Tibial nerve (tissue), 4 donors: ENCODE measurements at regions not wholly inside any gene's neighbourhood (a gene's known extent, or its start where the extent isn't known, plus 50 kb on each side); places are given as distances from the start of the nearest gene placed in this dataset.

Experiments used
- DNase-seq, 2 donors: peaks; one replicate each; pipeline ENCODE4 v3.0.0-alpha.2; 2019; ENCODE audit warnings: low spot score in 2 of 2
- H3K27ac ChIP-seq, 4 donors: fragments of 200-600 bp; sonication (generic) in 3 of 4; one replicate each; pipeline ENCODE4 v1.5.1; 2017 to 2019; ENCODE audit warnings: mild to moderate bottlenecking in 1 of 4
- H3K27me3 ChIP-seq, 2 donors: fragments of 200-600 bp; sonication (generic) in 1 of 2; one replicate each; pipeline versions ENCODE4 v1.5.1 to v1.6.0; 2017 to 2019
- H3K36me3 ChIP-seq, 3 donors: fragments of 200-600 bp; sonication (generic); one replicate each; pipeline ENCODE4 v1.5.1; 2018 to 2019
- H3K4me1 ChIP-seq, 4 donors: fragments of 200-600 bp; sonication (generic) in 3 of 4; one replicate each; pipeline ENCODE4 v1.5.1; 2017 to 2019
- H3K4me3 ChIP-seq, 4 donors: fragments of 200-600 bp; sonication (generic) in 3 of 4; one replicate each; pipeline ENCODE4 v1.5.1; 2017 to 2019; ENCODE audit warnings: mild to moderate bottlenecking in 1 of 4, moderate library complexity in 1 of 4
- H3K9me3 ChIP-seq, 4 donors: fragments of 200-600 bp; sonication (generic) in 3 of 4; one replicate each; pipeline ENCODE4 v1.5.1; 2017 to 2019
- CTCF ChIP-seq, 5 experiments: fragments of 200-600 bp in 3 of 5; fragments of 450-650 bp in 2 of 5; sonication (generic) in 3 of 5; IDR thresholded peaks; one replicate each; pipeline ENCODE4 v1.5.1; 2016 to 2019; ENCODE audit warnings: antibody characterized with exemption in 5 of 5, mild to moderate bottlenecking in 3 of 5, moderate library complexity in 2 of 5
- EP300 ChIP-seq, 2 donors: sonication (generic); formaldehyde crosslinking; IDR thresholded peaks; one replicate each; pipeline ENCODE4 v1.6.1; 2017; ENCODE audit warnings: antibody characterized with exemption in 2 of 2, mild to moderate bottlenecking in 1 of 2
- POLR2A ChIP-seq, 2 donors: fragments of 450-650 bp; IDR thresholded peaks; one replicate each; pipeline ENCODE4 v1.6.1; 2017; ENCODE audit warnings: antibody characterized with exemption in 2 of 2, mild to moderate bottlenecking in 2 of 2, moderate library complexity in 2 of 2
- WGBS, 2 donors: methylation state at CpG; one replicate each; pipeline ENCODE4 v1.1.5; 2018; 5-methylcytosine and 5-hydroxymethylcytosine counted together

- no peak overlapping the region for H3K27ac ChIP-seq
- H3K36me3 ChIP-seq: no peaks in the 10 kb centered on the region
- H3K4me1 ChIP-seq: no peaks in the 10 kb centered on the region
- H3K27me3 ChIP-seq: no peaks in the 10 kb centered on the region
- H3K9me3 ChIP-seq: no peaks in the 10 kb centered on the region
- no peak overlapping the region for H3K4me3 ChIP-seq
- TF ChIP-seq EP300 (IDR thresholded peaks at IDR 0.05) (no peak), POLR2A (IDR thresholded peaks at IDR 0.05) (no peak), CTCF (IDR thresholded peaks at IDR 0.05) (no peak)
- 86 to 91% methylated on average over 8 of the region's 8 CpGs for WGBS, 2 donors
- DNase-seq: no peak
Measured at GRCh38 chr6:145360865-145361264, 374.5 kb downstream of the EPM2A start.

DNA sequence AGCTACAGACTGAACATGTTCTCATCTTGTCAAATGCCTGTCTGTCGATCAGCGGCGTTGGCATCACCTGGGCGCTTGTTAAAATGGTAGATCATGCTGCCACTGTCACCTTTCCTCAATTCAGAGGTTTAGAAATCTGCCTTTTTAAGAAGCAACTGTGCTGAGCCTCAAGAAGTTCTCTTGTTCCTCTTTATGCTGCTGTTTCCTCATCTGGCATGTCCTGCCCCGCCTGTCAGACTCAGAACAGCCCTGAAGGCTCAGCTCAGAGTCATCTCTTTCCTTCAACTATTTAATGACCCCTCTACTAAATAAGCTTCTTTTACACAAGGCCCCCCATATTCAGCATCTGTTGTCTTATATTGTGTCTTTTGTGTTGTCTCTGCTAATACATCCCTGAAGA lies 368.2 kb downstream of the EPM2A start:
- Histone ChIP-seq H3K4me3 (no peak overlapping the region), H3K4me1 (no peaks in the 10 kb centered on the region), H3K27me3 (no peaks in the 10 kb centered on the region), H3K9me3 (no peaks in the 10 kb centered on the region), H3K27ac (no peak overlapping the region), H3K36me3 (no peaks in the 10 kb centered on the region)
- TF ChIP-seq CTCF (IDR thresholded peaks at IDR 0.05) (no peak), POLR2A (IDR thresholded peaks at IDR 0.05) (no peak), EP300 (IDR thresholded peaks at IDR 0.05) (no peak)
- WGBS, 2 donors: 96 to 97% methylated on average over 5 of the region's 5 CpGs
- no peak for DNase-seq

DNA sequence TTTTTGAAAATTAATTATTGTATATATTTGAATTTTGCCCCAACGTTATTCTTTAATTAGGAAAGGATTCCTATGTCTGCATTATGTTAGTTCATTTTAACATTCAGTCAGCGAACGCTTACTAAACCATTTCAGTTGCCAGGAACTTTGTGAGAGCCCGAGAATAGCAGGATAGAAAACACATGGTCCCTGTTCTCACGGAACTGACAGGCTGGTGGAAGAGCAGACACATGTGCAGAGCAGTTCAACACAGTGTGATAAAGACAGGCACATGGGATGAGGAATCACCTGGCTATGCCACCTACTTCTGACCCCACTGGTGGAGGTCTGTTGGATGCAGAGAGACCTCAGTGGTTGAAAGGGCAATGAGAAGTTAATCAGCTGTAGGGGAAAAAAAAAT lies 367.2 kb downstream of the EPM2A start:
- Histone ChIP-seq H3K27ac (no peak overlapping the region), H3K9me3 (no peaks in the 10 kb centered on the region), H3K4me1 (no peaks in the 10 kb centered on the region), H3K4me3 (no peak overlapping the region), H3K27me3 (no peaks in the 10 kb centered on the region), H3K36me3 (no peaks in the 10 kb centered on the region)
- TF ChIP-seq EP300 (IDR thresholded peaks at IDR 0.05) (no peak), CTCF (IDR thresholded peaks at IDR 0.05) (no peak), POLR2A (IDR thresholded peaks at IDR 0.05) (no peak)
- WGBS, 2 donors: 67 to 70% methylated on average over 5 of the region's 5 CpGs
- DNase-seq: no peak

DNA sequence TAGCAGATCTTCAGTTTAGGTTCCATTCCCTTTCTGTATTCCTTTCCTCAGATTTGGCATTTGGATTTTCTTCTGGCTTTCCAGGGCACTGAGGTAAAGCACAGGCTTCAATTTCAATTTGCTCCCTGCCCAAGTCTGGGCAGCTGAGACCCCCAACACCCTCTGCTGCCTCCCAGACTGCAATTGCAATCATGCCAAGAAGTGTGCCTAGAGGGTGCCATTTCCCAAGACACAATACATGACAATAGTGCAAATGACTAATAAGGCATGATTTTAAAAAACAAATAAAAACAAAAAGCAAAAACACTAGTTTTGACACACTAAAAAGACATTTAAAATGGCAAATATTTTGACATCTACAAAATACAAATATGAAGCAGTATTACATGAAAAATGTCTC lies 364.8 kb downstream of the EPM2A start:
- no peaks in the 10 kb centered on the region for H3K36me3 ChIP-seq
- no peak overlapping the region for H3K27ac ChIP-seq
- H3K4me3 ChIP-seq: no peak overlapping the region
- DNase-seq: no peak
- no peaks in the 10 kb centered on the region for H3K9me3 ChIP-seq
- no peaks in the 10 kb centered on the region for H3K4me1 ChIP-seq
- H3K27me3 ChIP-seq: no peaks in the 10 kb centered on the region
- no peak for TF ChIP-seq EP300 (IDR thresholded peaks at IDR 0.05)
- no peak for TF ChIP-seq POLR2A (IDR thresholded peaks at IDR 0.05)
- no peak for TF ChIP-seq CTCF (IDR thresholded peaks at IDR 0.05)

DNA sequence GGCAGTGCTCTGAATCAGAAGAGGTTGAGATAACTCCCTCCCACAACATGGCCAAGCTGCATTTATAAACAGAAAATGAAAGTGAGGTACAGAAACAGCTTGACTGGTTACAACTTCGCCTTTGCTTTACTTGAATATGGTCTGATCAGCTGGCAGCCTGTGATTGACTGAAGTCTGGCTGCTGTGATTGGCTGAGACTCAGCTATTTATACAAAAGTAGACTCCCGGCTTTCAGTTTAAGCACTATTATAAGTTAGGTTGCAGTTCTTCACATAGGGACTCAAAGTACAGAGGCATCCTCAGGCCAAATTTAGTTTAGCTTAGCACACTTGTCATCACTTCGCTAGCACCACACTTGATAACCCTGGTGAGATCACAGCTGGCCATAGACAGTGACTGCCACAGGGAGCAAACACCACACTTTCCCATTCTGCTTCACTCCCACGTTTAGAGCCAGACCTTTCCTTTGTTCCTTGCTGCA lies 362.6 kb downstream of the EPM2A start:
- H3K27me3 ChIP-seq: no peaks in the 10 kb centered on the region
- WGBS, 2 donors: 47 to 57% methylated on average over 4 of the region's 4 CpGs
- no peaks in the 10 kb centered on the region for H3K4me1 ChIP-seq
- H3K36me3 ChIP-seq: no peaks in the 10 kb centered on the region
- H3K4me3 ChIP-seq: no peak overlapping the region
- no peak overlapping the region for H3K27ac ChIP-seq
- no peaks in the 10 kb centered on the region for H3K9me3 ChIP-seq
- no peak for TF ChIP-seq POLR2A (IDR thresholded peaks at IDR 0.05)
- TF ChIP-seq CTCF (IDR thresholded peaks at IDR 0.05): no peak
- no peak for TF ChIP-seq EP300 (IDR thresholded peaks at IDR 0.05)
- no peak for DNase-seq
